Endothelial cell of umbilical vein (primary cell): ENCODE measurements at regions not wholly inside any gene's neighbourhood (a gene's known extent, or its start where the extent isn't known, plus 50 kb on each side); places are given as distances from the start of the nearest gene placed in this dataset.

ENCODE experiments used
- CTCF ChIP-seq, 2 donors: IDR thresholded peaks; 1 replicate in 1 of 2; 2 replicates in 1 of 2; pipeline ENCODE4 v1.5.1; 2011; ENCODE audit warnings: low read length in 2 of 2, mild to moderate bottlenecking in 2 of 2, moderate library complexity in 2 of 2, control low read depth in 1 of 2, inconsistent platforms in 1 of 2, low read depth in 1 of 2; ENCODE audit not compliant: insufficient read depth in 1 of 2; ENCODE audit errors: extremely low read depth in 1 of 2
- EZH2 ChIP-seq: IDR thresholded peaks from 2 replicates; pipeline ENCODE4 v1.6.1; 2012; ENCODE audit warnings: borderline replicate concordance, low read depth, mild to moderate bottlenecking, moderate library complexity, low read length, inconsistent platforms; ENCODE audit not compliant: severe bottlenecking
- GATA2 ChIP-seq: IDR thresholded peaks from 2 replicates; pipeline ENCODE4 v1.7.0; 2011; ENCODE audit warnings: low read depth, mild to moderate bottlenecking, moderate library complexity, mixed read lengths, low read length; ENCODE audit not compliant: insufficient read length, insufficient read depth
- POLR2AphosphoS5 ChIP-seq: IDR thresholded peaks from 2 replicates; pipeline ENCODE4 v1.6.1; 2012; ENCODE audit warnings: low read depth, mild to moderate bottlenecking, control low read depth, low read length, moderate library complexity; ENCODE audit not compliant: insufficient read depth

DNA sequence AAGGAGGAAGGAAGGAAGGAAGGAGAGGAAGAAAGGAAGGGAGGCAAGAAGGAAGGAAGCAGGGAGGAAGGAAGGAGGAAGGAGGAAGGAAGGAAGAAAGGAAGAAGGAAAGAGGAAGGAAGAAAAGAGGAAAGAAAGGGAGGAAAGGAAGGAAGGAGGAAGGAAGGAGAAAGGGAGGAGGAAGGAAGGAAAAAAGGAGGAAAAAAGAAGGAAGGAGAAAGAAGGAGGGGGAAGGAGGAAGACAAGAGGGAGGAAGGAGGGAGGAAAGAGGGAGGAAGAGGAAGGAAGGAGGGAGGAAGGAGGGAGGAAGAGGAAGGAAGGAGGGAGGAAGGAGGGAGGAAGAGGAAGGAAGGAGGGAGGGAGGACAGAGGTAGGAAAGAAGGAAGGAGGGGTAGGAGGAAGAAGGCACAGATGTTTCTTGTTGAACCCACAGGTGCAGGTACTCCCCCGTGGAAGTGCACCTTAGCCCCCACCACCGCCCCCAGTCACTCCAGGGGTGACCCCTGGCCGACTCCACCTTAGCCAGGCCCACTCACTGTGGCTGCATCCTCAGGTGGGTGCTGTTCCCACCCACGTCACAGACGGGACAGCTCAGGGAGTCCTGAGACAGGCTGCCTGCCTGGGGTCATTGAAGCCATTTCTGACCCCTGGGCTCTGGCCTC, 57.9 kb upstream of the TTC34 start:
- TF ChIP-seq CTCF (IDR thresholded peaks at IDR 0.05; ENCODE audit: extremely low read depth in 1 of 2, insufficient read depth in 1 of 2, low read depth in 1 of 2, low read length in 2 of 2) (no peak), POLR2AphosphoS5 (no peak), EZH2 (no peak), GATA2 (no peak)
